ENCODE measurements at regions not wholly inside any gene's neighbourhood (a gene's known extent, or its start where the extent isn't known, plus 50 kb on each side); places are given as distances from the start of the nearest gene placed in this dataset.

GRCh38 chr7:157061979-157062378 is 51.5 kb upstream of the MNX1 start:
- H3K36me3 ChIP-seq: no peaks in the 10 kb centered on the region
- no peak overlapping the region for H3K27ac ChIP-seq
- no peak for DNase-seq (ENCODE audit: low read depth in 1 of 2, low spot score in 1 of 2)
- no peak for TF ChIP-seq CTCF (IDR thresholded peaks at IDR 0.05; ENCODE audit: low read depth, low read length)
- H3K27me3 ChIP-seq: no peaks in the 10 kb centered on the region
- no peaks in the 10 kb centered on the region for H3K9me3 ChIP-seq (ENCODE audit: low read depth)
- H3K4me1 ChIP-seq (ENCODE audit: low read depth): no peaks in the 10 kb centered on the region
- no peak overlapping the region for H3K4me3 ChIP-seq

GRCh38 chr7:157065046-157065445 is 54.6 kb upstream of the MNX1 start:
- DNase-seq (ENCODE audit: low read depth in 1 of 2, low spot score in 1 of 2): no peak
- no peak overlapping the region for H3K27ac ChIP-seq
- H3K36me3 ChIP-seq: no peaks in the 10 kb centered on the region
- H3K4me3 ChIP-seq: no peak overlapping the region
- TF ChIP-seq CTCF (IDR thresholded peaks at IDR 0.05; ENCODE audit: low read depth, low read length): no peak
- H3K27me3 ChIP-seq: no peaks in the 10 kb centered on the region
- no peaks in the 10 kb centered on the region for H3K9me3 ChIP-seq (ENCODE audit: low read depth)
- no peaks in the 10 kb centered on the region for H3K4me1 ChIP-seq (ENCODE audit: low read depth)

- Histone ChIP-seq H3K27me3 (peaks cover 40% of the 10 kb centered on the region), H3K4me1 (ENCODE audit: low read depth) (no peaks in the 10 kb centered on the region), H3K36me3 (no peaks in the 10 kb centered on the region), H3K9me3 (ENCODE audit: low read depth) (no peaks in the 10 kb centered on the region), H3K27ac (no peak overlapping the region), H3K4me3 (no peak overlapping the region)
- DNase-seq (ENCODE audit: low read depth in 1 of 2, low spot score in 1 of 2): no peak
- no peak for TF ChIP-seq CTCF (IDR thresholded peaks at IDR 0.05; ENCODE audit: low read depth, low read length)
These were observed 61.9 kb upstream of the MNX1 start for GRCh38 chr7:157072361-157072760.

- peaks cover 50% of the 10 kb centered on the region for H3K27me3 ChIP-seq
- no peak for DNase-seq (ENCODE audit: low read depth in 1 of 2, low spot score in 1 of 2)
- H3K4me3 ChIP-seq: no peak overlapping the region
- no peak overlapping the region for H3K27ac ChIP-seq
- H3K36me3 ChIP-seq: no peaks in the 10 kb centered on the region
- no peaks in the 10 kb centered on the region for H3K4me1 ChIP-seq (ENCODE audit: low read depth)
- no peaks in the 10 kb centered on the region for H3K9me3 ChIP-seq (ENCODE audit: low read depth)
- no peak for TF ChIP-seq CTCF (IDR thresholded peaks at IDR 0.05; ENCODE audit: low read depth, low read length)
These were observed 62.9 kb upstream of the MNX1 start for GRCh38 chr7:157073335-157073734.

GRCh38 chr7:157073949-157074624 is 63.6 kb upstream of the MNX1 start:
- DNase-seq (ENCODE audit: low read depth in 1 of 2, low spot score in 1 of 2): no peak
- TF ChIP-seq CTCF (IDR thresholded peaks at IDR 0.05; ENCODE audit: low read depth, low read length): no peak
- Histone ChIP-seq H3K9me3 (ENCODE audit: low read depth) (no peaks in the 10 kb centered on the region), H3K36me3 (no peaks in the 10 kb centered on the region), H3K27me3 (peaks cover 58% of the 10 kb centered on the region), H3K4me3 (no peak overlapping the region), H3K4me1 (ENCODE audit: low read depth) (no peaks in the 10 kb centered on the region), H3K27ac (no peak overlapping the region)
